ENCODE measurements at regions not wholly inside any gene's neighbourhood (a gene's known extent, or its start where the extent isn't known, plus 50 kb on each side); places are given as distances from the start of the nearest gene placed in this dataset.

GRCh38 chr21:24118738-24119459, 1488.4 kb downstream of the MRPL39 start:
- DNase-seq (ENCODE audit: low read depth): no peak

- no peak for DNase-seq (ENCODE audit: low read depth)
Measured at GRCh38 chr21:24115141-24115540, 1492.1 kb downstream of the MRPL39 start.

- no peak for DNase-seq (ENCODE audit: low read depth)
Measured at GRCh38 chr21:24112020-24112419, 1495.3 kb downstream of the MRPL39 start.

GRCh38 chr21:24110846-24111245, 1496.4 kb downstream of the MRPL39 start:
- DNase-seq (ENCODE audit: low read depth): no peak

GRCh38 chr21:24097181-24097580, 1510.1 kb downstream of the MRPL39 start:
- no peak for DNase-seq (ENCODE audit: low read depth)

- DNase-seq (ENCODE audit: low read depth): no peak
Measured at GRCh38 chr21:24096651-24097050, 1510.6 kb downstream of the MRPL39 start.

- no peak for DNase-seq (ENCODE audit: low read depth)
Measured at GRCh38 chr21:24093032-24093431, 1514.2 kb downstream of the MRPL39 start.

- no peak for DNase-seq (ENCODE audit: low read depth)
Measured at GRCh38 chr21:24076179-24076578, 1531.1 kb downstream of the MRPL39 start.

GRCh38 chr21:24055696-24056095, 1551.6 kb downstream of the MRPL39 start:
- no peak for DNase-seq (ENCODE audit: low read depth)

- no peak for DNase-seq (ENCODE audit: low read depth)
Measured at GRCh38 chr21:24050231-24050630, 1557.0 kb downstream of the MRPL39 start.

- no peak for DNase-seq (ENCODE audit: low read depth)
Measured at GRCh38 chr21:24046829-24047443, 1560.3 kb downstream of the MRPL39 start.

GRCh38 chr21:24045775-24046215, 1561.5 kb downstream of the MRPL39 start:
- no peak for DNase-seq (ENCODE audit: low read depth)

GRCh38 chr21:24045373-24045772, 1561.9 kb downstream of the MRPL39 start:
- no peak for DNase-seq (ENCODE audit: low read depth)

GRCh38 chr21:24042687-24043086, 1564.6 kb downstream of the MRPL39 start:
- no peak for DNase-seq (ENCODE audit: low read depth)

- DNase-seq (ENCODE audit: low read depth): no peak
Measured at GRCh38 chr21:24032709-24033232, 1574.5 kb downstream of the MRPL39 start.

- no peak for DNase-seq (ENCODE audit: low read depth)
Measured at GRCh38 chr21:24027396-24027795, 1579.9 kb downstream of the MRPL39 start.

GRCh38 chr21:24025101-24025500, 1582.2 kb downstream of the MRPL39 start:
- no peak for DNase-seq (ENCODE audit: low read depth)

GRCh38 chr21:24023936-24024335, 1583.3 kb downstream of the MRPL39 start:
- DNase-seq (ENCODE audit: low read depth): no peak

GRCh38 chr21:24023402-24023801, 1583.9 kb downstream of the MRPL39 start:
- no peak for DNase-seq (ENCODE audit: low read depth)

- DNase-seq (ENCODE audit: low read depth): no peak
Measured at GRCh38 chr21:24014381-24014780, 1592.9 kb downstream of the MRPL39 start.

GRCh38 chr21:24011087-24011486, 1596.2 kb downstream of the MRPL39 start:
- DNase-seq (ENCODE audit: low read depth): no peak

GRCh38 chr21:24007592-24007991, 1599.7 kb downstream of the MRPL39 start:
- no peak for DNase-seq (ENCODE audit: low read depth)

- DNase-seq (ENCODE audit: low read depth): no peak
Measured at GRCh38 chr21:23986987-23987386, 1620.3 kb downstream of the MRPL39 start.

GRCh38 chr21:23986214-23986613, 1621.1 kb downstream of the MRPL39 start:
- DNase-seq (ENCODE audit: low read depth): no peak
